GM06990 (cell line): ENCODE measurements at regions not wholly inside any gene's neighbourhood (a gene's known extent, or its start where the extent isn't known, plus 50 kb on each side); places are given as distances from the start of the nearest gene placed in this dataset.

Experiments used
- DNase-seq: peaks from one replicate; pipeline ENCODE4 v3.0.0-alpha.2; 2011; ENCODE audit not compliant: insufficient read length; ENCODE audit errors: extremely low read depth
- H3K27me3 ChIP-seq: replicated peaks from 2 replicates; pipeline ENCODE4 v1.6.0; 2011; ENCODE audit warnings: low read length; ENCODE audit not compliant: control insufficient read depth, insufficient read depth
- H3K36me3 ChIP-seq: 2 replicates; pipeline ENCODE4 v1.5.1; 2011; ENCODE audit warnings: low read length; ENCODE audit not compliant: control insufficient read depth, insufficient read depth
- H3K4me3 ChIP-seq: replicated peaks from 2 replicates; pipeline ENCODE4 v1.5.1; 2011; ENCODE audit warnings: low read depth, mild to moderate bottlenecking, control low read depth, low read length
- CTCF ChIP-seq: IDR thresholded peaks from 2 replicates; pipeline ENCODE4 v1.5.1; 2011; ENCODE audit warnings: low read length, control low read depth, mild to moderate bottlenecking, inconsistent platforms; ENCODE audit not compliant: insufficient read depth, poor library complexity, severe bottlenecking

GRCh38 chr18:78546281-78546680 is 433.3 kb upstream of the SALL3 start:
- DNase-seq: no peak

GRCh38 chr18:78547817-78548216 is 431.8 kb upstream of the SALL3 start:
- Histone ChIP-seq H3K4me3 (no peak overlapping the region), H3K27me3 (no peaks in the 10 kb centered on the region), H3K36me3 (no peaks in the 10 kb centered on the region)
- no peak for DNase-seq
- no peak for TF ChIP-seq CTCF

More at GRCh38 chr18:78546281-78546680, 433.3 kb upstream of the SALL3 start:
- no peak for TF ChIP-seq CTCF
- H3K36me3 ChIP-seq: no peaks in the 10 kb centered on the region
- H3K27me3 ChIP-seq: no peaks in the 10 kb centered on the region
- H3K4me3 ChIP-seq: no peak overlapping the region

- Histone ChIP-seq H3K4me3 (no peak overlapping the region), H3K27me3 (no peaks in the 10 kb centered on the region), H3K36me3 (no peaks in the 10 kb centered on the region)
- TF ChIP-seq CTCF: no peak
- DNase-seq: no peak
These were observed 431.2 kb upstream of the SALL3 start for GRCh38 chr18:78548261-78549058.

GRCh38 chr18:78549971-78550370 is 429.6 kb upstream of the SALL3 start:
- Histone ChIP-seq H3K27me3 (no peaks in the 10 kb centered on the region), H3K4me3 (no peak overlapping the region), H3K36me3 (no peaks in the 10 kb centered on the region)
- TF ChIP-seq CTCF: no peak
- no peak for DNase-seq

- Histone ChIP-seq H3K36me3 (no peaks in the 10 kb centered on the region), H3K27me3 (no peaks in the 10 kb centered on the region), H3K4me3 (no peak overlapping the region)
- TF ChIP-seq CTCF: no peak
- DNase-seq: no peak
These were observed 424.5 kb upstream of the SALL3 start for GRCh38 chr18:78554944-78555608.
